ENCODE measurements at regions not wholly inside any gene's neighbourhood (a gene's known extent, or its start where the extent isn't known, plus 50 kb on each side); places are given as distances from the start of the nearest gene placed in this dataset.
A peak's percentile ranks its signal among the peaks of the same experiment; 100 is the strongest.

- TF ChIP-seq, protein P1, sequence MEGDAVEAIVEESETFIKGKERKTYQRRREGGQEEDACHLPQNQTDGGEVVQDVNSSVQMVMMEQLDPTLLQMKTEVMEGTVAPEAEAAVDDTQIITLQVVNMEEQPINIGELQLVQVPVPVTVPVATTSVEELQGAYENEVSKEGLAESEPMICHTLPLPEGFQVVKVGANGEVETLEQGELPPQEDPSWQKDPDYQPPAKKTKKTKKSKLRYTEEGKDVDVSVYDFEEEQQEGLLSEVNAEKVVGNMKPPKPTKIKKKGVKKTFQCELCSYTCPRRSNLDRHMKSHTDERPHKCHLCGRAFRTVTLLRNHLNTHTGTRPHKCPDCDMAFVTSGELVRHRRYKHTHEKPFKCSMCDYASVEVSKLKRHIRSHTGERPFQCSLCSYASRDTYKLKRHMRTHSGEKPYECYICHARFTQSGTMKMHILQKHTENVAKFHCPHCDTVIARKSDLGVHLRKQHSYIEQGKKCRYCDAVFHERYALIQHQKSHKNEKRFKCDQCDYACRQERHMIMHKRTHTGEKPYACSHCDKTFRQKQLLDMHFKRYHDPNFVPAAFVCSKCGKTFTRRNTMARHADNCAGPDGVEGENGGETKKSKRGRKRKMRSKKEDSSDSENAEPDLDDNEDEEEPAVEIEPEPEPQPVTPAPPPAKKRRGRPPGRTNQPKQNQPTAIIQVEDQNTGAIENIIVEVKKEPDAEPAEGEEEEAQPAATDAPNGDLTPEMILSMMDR (IDR thresholded peaks at IDR 0.05; ENCODE audit: poor library complexity): peak; percentile 31
- TF ChIP-seq EZH2 (IDR thresholded peaks at IDR 0.05; ENCODE audit: borderline replicate concordance) (no peak), EZH2phosphoT487 (IDR thresholded peaks at IDR 0.05; ENCODE audit: low read depth, severe bottlenecking, unreplicated experiment) (no peak)
Measured at GRCh38 chr12:24595652-24596235, 353.2 kb downstream of the BCAT1 start.
